ENCODE measurements at regions not wholly inside any gene's neighbourhood (a gene's known extent, or its start where the extent isn't known, plus 50 kb on each side); places are given as distances from the start of the nearest gene placed in this dataset.

GRCh38 chr10:29105516-29106215, 183.2 kb upstream of the LYZL1 start:
- TF ChIP-seq POLR2AphosphoS5 (IDR thresholded peaks at IDR 0.05) (no peak), EP300 (IDR thresholded peaks at IDR 0.05) (no peak), POLR2A (IDR thresholded peaks at IDR 0.05) (no peak), CTCF (IDR thresholded peaks at IDR 0.05) (no peak)
- Histone ChIP-seq H3K9me3 (no peaks in the 10 kb centered on the region), H3K4me1 (no peaks in the 10 kb centered on the region), H3K4me3 (no peak overlapping the region), H3K27ac (no peak overlapping the region), H3K27me3 (no peaks in the 10 kb centered on the region), H3K36me3 (no peaks in the 10 kb centered on the region)
- DNase-seq (ENCODE audit: low spot score in 2 of 2), result no peak
- WGBS, result 68% methylated on average over 4 of the region's 4 CpGs

- Histone ChIP-seq H3K4me1 (no peaks in the 10 kb centered on the region), H3K9me3 (no peaks in the 10 kb centered on the region), H3K4me3 (no peak overlapping the region), H3K27me3 (no peaks in the 10 kb centered on the region), H3K36me3 (no peaks in the 10 kb centered on the region), H3K27ac (no peak overlapping the region)
- no peak for DNase-seq (ENCODE audit: low spot score in 2 of 2)
- TF ChIP-seq POLR2A (IDR thresholded peaks at IDR 0.05) (no peak), POLR2AphosphoS5 (IDR thresholded peaks at IDR 0.05) (no peak), EP300 (IDR thresholded peaks at IDR 0.05) (no peak), CTCF (IDR thresholded peaks at IDR 0.05) (no peak)
- WGBS, result 71% methylated on average over 4 of the region's 4 CpGs
Observed at GRCh38 chr10:29106287-29106686, 182.6 kb upstream of the LYZL1 start.

- Histone ChIP-seq H3K27ac (no peak overlapping the region), H3K4me1 (no peaks in the 10 kb centered on the region), H3K4me3 (no peak overlapping the region), H3K9me3 (no peaks in the 10 kb centered on the region), H3K27me3 (no peaks in the 10 kb centered on the region), H3K36me3 (no peaks in the 10 kb centered on the region)
- 93% methylated on average over 2 of the region's 2 CpGs for WGBS
- TF ChIP-seq EP300 (IDR thresholded peaks at IDR 0.05) (no peak), CTCF (IDR thresholded peaks at IDR 0.05) (no peak), POLR2AphosphoS5 (IDR thresholded peaks at IDR 0.05) (no peak), POLR2A (IDR thresholded peaks at IDR 0.05) (no peak)
- no peak for DNase-seq (ENCODE audit: low spot score in 2 of 2)
Observed at GRCh38 chr10:29107866-29108498, 180.9 kb upstream of the LYZL1 start.

- no peak for TF ChIP-seq POLR2A (IDR thresholded peaks at IDR 0.05)
- TF ChIP-seq EP300 (IDR thresholded peaks at IDR 0.05), result no peak
- no peak for TF ChIP-seq POLR2AphosphoS5 (IDR thresholded peaks at IDR 0.05)
- no peak for TF ChIP-seq CTCF (IDR thresholded peaks at IDR 0.05)
- Histone ChIP-seq H3K4me1 (no peaks in the 10 kb centered on the region), H3K36me3 (no peaks in the 10 kb centered on the region), H3K4me3 (no peak overlapping the region), H3K9me3 (no peaks in the 10 kb centered on the region), H3K27me3 (peaks cover 6% of the 10 kb centered on the region), H3K27ac (no peak overlapping the region)
- no peak for DNase-seq (ENCODE audit: low spot score in 2 of 2)
- WGBS, result 78% methylated on average over 9 of the region's 9 CpGs
Observed at GRCh38 chr10:29109707-29110571, 178.9 kb upstream of the LYZL1 start.
